Panc1 (cell line): ENCODE measurements at regions not wholly inside any gene's neighbourhood (a gene's known extent, or its start where the extent isn't known, plus 50 kb on each side); places are given as distances from the start of the nearest gene placed in this dataset.

Experiments used
- ATAC-seq: fragments of 200-7000 bp; cut with Tn5 transposase; 2 replicates; pipeline ENCODE4 v1.9.1; 2020; ENCODE audit warnings: mild to moderate bottlenecking, moderate library complexity
- BruUV-seq: library from RNA; stranded (reverse); fragments of 400-500 nt; replicated peaks from 2 replicates; lab custom pipeline; 2021; lab: Mats Ljungman, UMichigan
- CTCF ChIA-PET: fragments of 300-600 bp; sonication (Branson Sonifier 250); formaldehyde crosslinking; loops from one replicate; lab custom pipeline; 2022; ENCODE audit warnings: antibody characterized with exemption; lab: Charles Lee
- POLR2A ChIA-PET: fragments of 300-600 bp; sonication (Branson Sonifier 250); formaldehyde crosslinking; loops from one replicate; lab custom pipeline; 2022; ENCODE audit warnings: antibody characterized with exemption; lab: Charles Lee
- DNase-seq: peaks from one replicate; pipeline ENCODE4 v3.0.0-alpha.2; 2010; ENCODE audit warnings: low read depth, low spot score
- H3K27ac ChIP-seq: 2 replicates; pipeline ENCODE4 v1.5.1; 2011; ENCODE audit warnings: mild to moderate bottlenecking, low read length, inconsistent platforms
- H3K27me3 ChIP-seq: fragments of 200-500 bp; sonication (Bioruptor generic); 2 replicates; pipeline ENCODE4 v1.6.0; 2014; ENCODE audit warnings: low read length, inconsistent platforms; ENCODE audit not compliant: control insufficient read depth, insufficient read depth
- H3K36me3 ChIP-seq: fragments of 200-500 bp; sonication (Bioruptor generic); 2 replicates; pipeline ENCODE4 v1.5.1; 2014; ENCODE audit warnings: inconsistent platforms, mild to moderate bottlenecking, low read length, moderate library complexity; ENCODE audit not compliant: control insufficient read depth, insufficient read depth
- H3K4me1 ChIP-seq: 2 replicates; pipeline ENCODE4 v1.5.1; 2011; ENCODE audit warnings: inconsistent platforms, mild to moderate bottlenecking, low read length, moderate library complexity; ENCODE audit not compliant: control insufficient read depth, insufficient read depth
- H3K4me3 ChIP-seq, 2 experiments: 2 replicates each; pipeline ENCODE4 v1.5.1; 2011 to 2012; ENCODE audit warnings: low read depth in 2 of 2, low read length in 2 of 2, mild to moderate bottlenecking in 2 of 2, inconsistent platforms in 1 of 2, moderate library complexity in 1 of 2
- H3K9me3 ChIP-seq: fragments of 200-500 bp; sonication (Bioruptor generic); 2 replicates; pipeline ENCODE4 v1.5.1; 2014; ENCODE audit warnings: low read depth, mild to moderate bottlenecking, inconsistent platforms, low read length, moderate library complexity; ENCODE audit not compliant: control insufficient read depth, insufficient read depth
- CTCF ChIP-seq: fragments of 450-650 bp; IDR thresholded peaks from 2 replicates; pipeline ENCODE4 v1.5.1; 2017; ENCODE audit warnings: mild to moderate bottlenecking
- POLR2AphosphoS5 ChIP-seq: IDR thresholded peaks from 2 replicates; pipeline ENCODE4 v1.6.1; 2012; ENCODE audit warnings: mild to moderate bottlenecking, low read depth, low read length, moderate library complexity
- REST ChIP-seq, 2 experiments: IDR thresholded peaks; 2 replicates each; pipeline ENCODE4 v1.6.1; 2011 to 2012; ENCODE audit warnings: low read depth in 2 of 2, control low read depth in 1 of 2, low read length in 1 of 2, mild to moderate bottlenecking in 1 of 2, moderate library complexity in 1 of 2; ENCODE audit not compliant: insufficient read depth in 1 of 2
- SIN3A ChIP-seq: IDR thresholded peaks from 2 replicates; pipeline ENCODE4 v1.6.1; 2012; ENCODE audit warnings: low read depth, mild to moderate bottlenecking, low read length, moderate library complexity, borderline replicate concordance; ENCODE audit not compliant: insufficient read depth
- TCF7L2 ChIP-seq: IDR thresholded peaks from 2 replicates; pipeline ENCODE4 v1.6.1; 2011; ENCODE audit warnings: mild to moderate bottlenecking, low read depth, low read length, inconsistent platforms
- in situ Hi-C: cut with HindIII; loops from 2 replicates; pipeline ENCODE4 v1.10.0; 2016; ENCODE audit warnings: low sequenced_read_pairs, low pct_unique_long_range_greater_than_20kb
- intact Hi-C: fragments of 100-400 bp; cut with micrococcal nuclease; formaldehyde crosslinking; loops from one replicate; pipeline ENCODE4 v1.10.0; 2022; ENCODE audit not compliant: unreplicated experiment

- in situ Hi-C loops: no loop called here
- no peak for ATAC-seq
- intact Hi-C loops: no loop called here
- ChIA-PET CTCF (no interaction called here), POLR2A (no interaction called here)
- H3K27me3 ChIP-seq: no peaks in the 10 kb centered on the region
- no peak overlapping the region for H3K4me3 ChIP-seq
- no peak for TF ChIP-seq SIN3A
- no peak for TF ChIP-seq TCF7L2
- no peak for TF ChIP-seq CTCF
- TF ChIP-seq REST (IDR thresholded peaks at IDR 0.05; ENCODE audit: insufficient read depth in 1 of 2, low read depth in 2 of 2, low read length in 1 of 2): no peak
- no peak for TF ChIP-seq POLR2AphosphoS5
- DNase-seq: no peak
- no peaks in the 10 kb centered on the region for H3K9me3 ChIP-seq
- H3K36me3 ChIP-seq: no peaks in the 10 kb centered on the region
- BruUV-seq: no TSS peak
- H3K27ac ChIP-seq: no peak overlapping the region
- no peaks in the 10 kb centered on the region for H3K4me1 ChIP-seq
These were observed 1115.5 kb upstream of the SLC10A2 start for GRCh38 chr13:104181526-104182231.

GRCh38 chr13:104170980-104171555 lies 1104.9 kb upstream of the SLC10A2 start:
- no peaks in the 10 kb centered on the region for H3K4me1 ChIP-seq
- CTCF ChIA-PET: no interaction called here
- intact Hi-C loops (no loop called here), in situ Hi-C loops (no loop called here)
- no peaks in the 10 kb centered on the region for H3K27me3 ChIP-seq
- no peak overlapping the region for H3K4me3 ChIP-seq
- no peaks in the 10 kb centered on the region for H3K9me3 ChIP-seq
- BruUV-seq: no TSS peak
- H3K36me3 ChIP-seq: no peaks in the 10 kb centered on the region
- no peak overlapping the region for H3K27ac ChIP-seq
- no peak for TF ChIP-seq CTCF
- TF ChIP-seq SIN3A: no peak
- no peak for TF ChIP-seq POLR2AphosphoS5
- TF ChIP-seq REST (IDR thresholded peaks at IDR 0.05; ENCODE audit: insufficient read depth in 1 of 2, low read depth in 2 of 2, low read length in 1 of 2): no peak
- TF ChIP-seq TCF7L2: no peak
- POLR2A ChIA-PET: no interaction called here
- no peak for DNase-seq
- no peak for ATAC-seq
